ENCODE measurements at regions not wholly inside any gene's neighbourhood (a gene's known extent, or its start where the extent isn't known, plus 50 kb on each side); places are given as distances from the start of the nearest gene placed in this dataset.
"Not testable (repeated sequence)": the region's sequence is repeated elsewhere in the genome, so short reads cannot be mapped to it uniquely, and the experiment has no call there.

- DNase-seq (ENCODE audit: low spot score): peak; percentile 14
- not testable (repeated sequence) for H3K27ac Mint-ChIP-seq (ENCODE audit: unreplicated experiment); H3K36me3 Mint-ChIP-seq (ENCODE audit: low read depth, unreplicated experiment); H3K27me3 Mint-ChIP-seq (ENCODE audit: unreplicated experiment); H3K4me1 Mint-ChIP-seq (ENCODE audit: unreplicated experiment); H3K9me3 Mint-ChIP-seq (ENCODE audit: unreplicated experiment)
- peak overlapping the region; percentile 51 for H3K4me3 Mint-ChIP-seq (ENCODE audit: unreplicated experiment)
Measured at GRCh38 chr1:143424491-143425032, 547.2 kb downstream of the FAM72C start.

DNA sequence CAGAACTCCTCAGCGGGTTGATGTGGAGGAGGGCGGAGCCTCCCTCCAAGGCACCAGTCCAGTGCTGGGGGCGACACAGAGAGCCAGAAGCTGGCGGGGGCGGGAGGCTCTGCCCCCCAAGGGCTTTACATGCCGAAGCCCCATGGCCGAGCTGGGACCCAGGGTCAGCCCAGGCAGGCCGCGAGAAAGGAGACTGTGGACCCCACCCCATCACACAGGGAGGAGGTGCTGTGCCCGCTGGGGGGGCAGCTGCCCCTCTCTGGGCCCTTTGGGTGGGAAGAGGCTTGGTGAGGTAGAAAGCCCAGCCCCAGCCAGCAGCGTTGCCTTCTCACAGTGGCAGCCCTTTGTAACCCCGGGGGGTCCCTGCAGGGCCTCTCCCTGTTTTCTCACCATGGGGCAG is 548.0 kb downstream of the FAM72C start:
- not testable (repeated sequence) for H3K4me3 Mint-ChIP-seq (ENCODE audit: unreplicated experiment); H3K36me3 Mint-ChIP-seq (ENCODE audit: low read depth, unreplicated experiment); H3K27me3 Mint-ChIP-seq (ENCODE audit: unreplicated experiment); DNase-seq (ENCODE audit: low spot score); H3K4me1 Mint-ChIP-seq (ENCODE audit: unreplicated experiment); H3K9me3 Mint-ChIP-seq (ENCODE audit: unreplicated experiment); H3K27ac Mint-ChIP-seq (ENCODE audit: unreplicated experiment)

DNA sequence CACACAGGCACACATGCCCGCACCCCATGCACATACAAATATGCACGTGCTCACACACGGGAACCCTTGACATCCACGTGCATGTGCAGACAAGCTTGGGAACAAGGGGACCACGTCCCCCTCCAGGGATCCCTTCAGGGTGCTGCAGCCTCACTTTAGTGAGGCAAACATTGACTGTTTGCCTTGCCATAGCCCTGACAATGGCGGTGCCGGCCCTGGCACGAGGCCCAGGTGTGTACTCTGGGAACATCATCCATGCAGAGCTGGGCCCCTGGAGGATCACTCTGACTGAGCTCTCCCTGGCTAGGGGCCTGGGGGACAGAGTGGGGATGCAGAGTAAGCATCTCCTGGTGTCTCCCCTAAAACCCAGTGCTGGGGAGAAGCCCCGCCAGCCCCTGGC is 550.5 kb downstream of the FAM72C start:
- H3K4me3 Mint-ChIP-seq (ENCODE audit: unreplicated experiment); H3K36me3 Mint-ChIP-seq (ENCODE audit: low read depth, unreplicated experiment); DNase-seq (ENCODE audit: low spot score); H3K9me3 Mint-ChIP-seq (ENCODE audit: unreplicated experiment); H3K4me1 Mint-ChIP-seq (ENCODE audit: unreplicated experiment); H3K27ac Mint-ChIP-seq (ENCODE audit: unreplicated experiment); H3K27me3 Mint-ChIP-seq (ENCODE audit: unreplicated experiment): not testable (repeated sequence)

Measured in endothelial cell (in vitro differentiated cells).